NAMALWA (cell line): ENCODE measurements at regions not wholly inside any gene's neighbourhood (a gene's known extent, or its start where the extent isn't known, plus 50 kb on each side); places are given as distances from the start of the nearest gene placed in this dataset.
A peak's percentile ranks its signal among the peaks of the same experiment; 100 is the strongest.

Source experiments
- DNase-seq: peaks from one replicate; pipeline ENCODE4 v3.0.0-alpha.2; 2015; ENCODE audit warnings: low spot score

- peak; percentile 36 for DNase-seq
Measured at GRCh38 chr20:52783769-52784168, 188.4 kb upstream of the TSHZ2 start.

- DNase-seq: no peak
Measured at GRCh38 chr20:52780462-52780861, 191.7 kb upstream of the TSHZ2 start.

GRCh38 chr20:52779125-52779524, 193.0 kb upstream of the TSHZ2 start:
- no peak for DNase-seq

GRCh38 chr20:52777171-52777570, 195.0 kb upstream of the TSHZ2 start:
- DNase-seq: no peak

- no peak for DNase-seq
Measured at GRCh38 chr20:52775786-52776185, 196.4 kb upstream of the TSHZ2 start.

- DNase-seq: no peak
Measured at GRCh38 chr20:52768694-52769093, 203.5 kb upstream of the TSHZ2 start.

GRCh38 chr20:52766645-52767435, 205.3 kb upstream of the TSHZ2 start:
- DNase-seq: no peak

- no peak for DNase-seq
Measured at GRCh38 chr20:52763321-52763853, 208.8 kb upstream of the TSHZ2 start.

GRCh38 chr20:52761867-52762266, 210.3 kb upstream of the TSHZ2 start:
- no peak for DNase-seq

GRCh38 chr20:52760791-52761190, 211.4 kb upstream of the TSHZ2 start:
- no peak for DNase-seq

- no peak for DNase-seq
Measured at GRCh38 chr20:52757411-52757810, 214.7 kb upstream of the TSHZ2 start.

GRCh38 chr20:52755744-52756143, 216.4 kb upstream of the TSHZ2 start:
- DNase-seq: no peak

GRCh38 chr20:52754366-52754765, 217.8 kb upstream of the TSHZ2 start:
- DNase-seq: no peak

GRCh38 chr20:52752023-52752422, 220.1 kb upstream of the TSHZ2 start:
- DNase-seq: no peak

GRCh38 chr20:52751571-52751970, 220.6 kb upstream of the TSHZ2 start:
- DNase-seq: no peak

GRCh38 chr20:52749938-52750337, 222.2 kb upstream of the TSHZ2 start:
- no peak for DNase-seq

- DNase-seq: no peak
Measured at GRCh38 chr20:52748990-52749389, 223.2 kb upstream of the TSHZ2 start.

GRCh38 chr20:52748285-52748932, 223.7 kb upstream of the TSHZ2 start:
- DNase-seq: no peak

GRCh38 chr20:52747845-52748284, 224.3 kb upstream of the TSHZ2 start:
- no peak for DNase-seq

GRCh38 chr20:52746770-52747169, 225.4 kb upstream of the TSHZ2 start:
- no peak for DNase-seq

GRCh38 chr20:52746190-52746589, 226.0 kb upstream of the TSHZ2 start:
- no peak for DNase-seq

- DNase-seq: no peak
Measured at GRCh38 chr20:52744441-52744840, 227.7 kb upstream of the TSHZ2 start.

- DNase-seq: no peak
Measured at GRCh38 chr20:52738081-52738480, 234.1 kb upstream of the TSHZ2 start.
